T-cell (primary cell): ENCODE measurements at regions not wholly inside any gene's neighbourhood (a gene's known extent, or its start where the extent isn't known, plus 50 kb on each side); places are given as distances from the start of the nearest gene placed in this dataset.

Source experiments
- ATAC-seq, 4 experiments: fragments of 200-7000 bp in 3 of 4; fragments of 150-1000 bp in 1 of 4; cut with Tn5 transposase; replicated peaks in 1 of 4; 1 replicate in 3 of 4; 2 replicates in 1 of 4; pipeline ENCODE4 v1.10.0; 2021; ENCODE audit warnings: moderate library complexity in 3 of 4, mild to moderate bottlenecking in 2 of 4, moderate number of reproducible peaks in 1 of 4
- CTCF ChIA-PET, 2 donors: fragments of 300-600 bp; sonication (Branson Sonifier 250); formaldehyde crosslinking; loops; one replicate each; lab custom pipeline; 2022; ENCODE audit warnings: antibody characterized with exemption in 2 of 2; lab: Charles Lee
- POLR2A ChIA-PET, 2 donors: fragments of 300-600 bp; sonication (Branson Sonifier 250); formaldehyde crosslinking; loops; one replicate each; lab custom pipeline; 2022; ENCODE audit warnings: antibody characterized with exemption in 2 of 2; lab: Charles Lee
- DNase-seq, 35 experiments: peaks; one replicate each; pipeline versions ENCODE4 v3.0.0 to v3.0.0-alpha.2; 2013 to 2023
- H3K27ac ChIP-seq: one replicate; pipeline ENCODE4 v1.5.1; 2013; ENCODE audit warnings: low read length
- H3K27me3 ChIP-seq, 2 experiments: replicated peaks in 1 of 2; 1 replicate in 1 of 2; 2 replicates in 1 of 2; pipeline versions ENCODE4 v1.6.1 to v1.7.0; 2013; ENCODE audit warnings: low read length in 1 of 2, mixed read lengths in 1 of 2; ENCODE audit not compliant: control insufficient read depth in 2 of 2, insufficient read depth in 2 of 2; ENCODE audit errors: extremely low read depth in 1 of 2
- H3K36me3 ChIP-seq, 2 donors: 1 replicate in 1 of 2; 2 replicates in 1 of 2; pipeline versions ENCODE4 v1.6.1 to v1.7.0; 2013; ENCODE audit warnings: low read length in 1 of 2; ENCODE audit not compliant: control insufficient read depth in 2 of 2, insufficient read depth in 1 of 2; ENCODE audit errors: extremely low read depth in 1 of 2
- H3K4me1 ChIP-seq, 2 experiments: 1 replicate in 1 of 2; 2 replicates in 1 of 2; pipeline versions ENCODE4 v1.6.1 to v1.7.0; 2013; ENCODE audit warnings: low read length in 2 of 2, mixed read lengths in 1 of 2; ENCODE audit not compliant: insufficient read depth in 2 of 2, control insufficient read depth in 1 of 2; ENCODE audit errors: extremely low read depth in 1 of 2
- H3K4me3 ChIP-seq, 2 donors: 1 replicate in 1 of 2; 2 replicates in 1 of 2; pipeline versions ENCODE4 v1.5.1 to v1.7.0; 2013; ENCODE audit warnings: mild to moderate bottlenecking in 2 of 2, low read length in 1 of 2, moderate library complexity in 1 of 2; ENCODE audit not compliant: control insufficient read depth in 1 of 2; ENCODE audit errors: extremely low read depth in 1 of 2
- H3K9me3 ChIP-seq: 2 replicates; pipeline ENCODE4 v1.7.0; 2013
- H3K27ac Mint-ChIP-seq, 2 donors: one replicate each; pipeline ENCODE4 v1.8.0; 2020 to 2021; ENCODE audit warnings: mild to moderate bottlenecking in 2 of 2, mixed read lengths in 2 of 2
- H3K27me3 Mint-ChIP-seq, 2 donors: one replicate each; pipeline ENCODE4 v1.8.0; 2021 to 2022; ENCODE audit warnings: mixed read lengths in 2 of 2
- H3K36me3 Mint-ChIP-seq: one replicate; pipeline ENCODE4 v1.8.0; 2021; ENCODE audit warnings: mixed read lengths
- H3K4me1 Mint-ChIP-seq, 3 donors: one replicate each; pipeline ENCODE4 v1.8.0; 2020 to 2022; ENCODE audit warnings: mixed read lengths in 3 of 3, mild to moderate bottlenecking in 1 of 3
- H3K4me3 Mint-ChIP-seq, 3 donors: one replicate each; pipeline ENCODE4 v1.8.0; 2020 to 2022; ENCODE audit warnings: mild to moderate bottlenecking in 3 of 3, mixed read lengths in 3 of 3, moderate library complexity in 3 of 3
- H3K9me3 Mint-ChIP-seq, 3 donors: one replicate each; pipeline ENCODE4 v1.8.0; 2020 to 2022; ENCODE audit warnings: mixed read lengths in 3 of 3
- WGBS: methylation state at CpG from one replicate; pipeline ENCODE4 v1.1.5; 2013; ENCODE audit warnings: missing lambda C conversion rate; ENCODE audit not compliant: insufficient coverage; 5-methylcytosine and 5-hydroxymethylcytosine counted together

DNA sequence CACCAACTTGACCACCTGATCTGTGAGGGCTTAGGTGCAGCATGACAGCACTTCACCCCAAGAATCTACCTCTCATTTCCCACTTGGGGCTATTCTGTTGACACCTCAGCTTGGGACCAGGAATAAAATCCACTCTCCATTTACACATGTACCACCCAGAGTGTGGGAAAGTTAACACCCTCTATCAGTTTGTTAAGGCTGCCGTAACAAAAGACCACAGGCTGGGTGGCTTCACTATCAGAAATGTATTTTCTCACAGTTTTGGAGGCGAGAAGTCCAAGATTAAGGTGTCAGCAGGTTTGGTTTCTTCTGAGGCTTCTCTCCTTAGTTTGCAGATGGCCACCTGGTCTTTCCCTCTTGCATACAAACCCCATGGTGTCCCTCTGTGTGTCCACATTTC is 277.7 kb upstream of the ERBB4 start:
- Histone ChIP-seq H3K27ac (no peak overlapping the region), H3K4me3 (no peak overlapping the region), H3K9me3 (no peaks in the 10 kb centered on the region), H3K4me1 (peaks cover 0 to 5% of the 10 kb centered on the region in 2 experiments), H3K27me3 (no peaks in the 10 kb centered on the region), H3K36me3 (no peaks in the 10 kb centered on the region)
- Mint-ChIP-seq H3K9me3 (no peaks in the 10 kb centered on the region), H3K4me1 (peaks cover 4 to 6% (median 5%) of the 10 kb centered on the region in 3 donors), H3K4me3 (no peak overlapping the region), H3K27ac (no peak overlapping the region), H3K27me3 (no peaks in the 10 kb centered on the region), H3K36me3 (no peaks in the 10 kb centered on the region)
- whole genome bisulfite sequencing: no CpG with 5 or more reads among the region's 2 CpGs
- ChIA-PET CTCF (no interaction called here), POLR2A (no interaction called here)
- DNase-seq (no peak), ATAC-seq (no peak)

DNA sequence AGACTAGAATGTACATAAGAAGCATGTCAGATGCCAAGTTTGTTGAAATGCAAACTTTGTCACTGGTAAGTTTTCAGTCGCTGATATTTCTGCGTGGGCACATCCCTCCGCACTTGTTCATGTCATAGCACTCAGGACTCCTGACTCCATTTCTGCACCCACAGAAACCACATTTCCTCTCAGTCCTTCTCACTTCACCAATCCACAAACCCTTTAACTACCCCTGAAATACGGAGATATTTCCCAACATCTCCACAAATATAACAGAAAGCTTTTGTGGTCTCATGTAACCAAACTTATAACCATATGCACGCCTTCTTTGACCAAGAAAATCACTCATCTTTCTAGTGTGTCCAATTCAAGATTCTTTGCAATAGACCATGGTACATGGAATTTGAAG is 276.9 kb upstream of the ERBB4 start:
- no peaks in the 10 kb centered on the region for H3K27me3 Mint-ChIP-seq
- ChIA-PET POLR2A (no interaction called here), CTCF (no interaction called here)
- DNase-seq: peak in 2 of 35 experiments; percentile 5 to 17
- no peak overlapping the region for H3K27ac ChIP-seq
- 6% methylated on average over 5 of the region's 5 CpGs for whole genome bisulfite sequencing
- H3K27me3 ChIP-seq: no peaks in the 10 kb centered on the region
- ATAC-seq: no peak
- H3K4me1 Mint-ChIP-seq: peaks cover 4 to 6% (median 5%) of the 10 kb centered on the region in 3 donors
- H3K4me3 ChIP-seq: no peak overlapping the region
- H3K4me1 ChIP-seq: peaks cover 0 to 5% of the 10 kb centered on the region in 2 experiments
- no peaks in the 10 kb centered on the region for H3K36me3 Mint-ChIP-seq
- peaks cover 2% of the 10 kb centered on the region for H3K9me3 ChIP-seq
- no peaks in the 10 kb centered on the region for H3K36me3 ChIP-seq
- no peak overlapping the region for H3K4me3 Mint-ChIP-seq
- H3K27ac Mint-ChIP-seq: no peak overlapping the region
- H3K9me3 Mint-ChIP-seq: no peaks in the 10 kb centered on the region

DNA sequence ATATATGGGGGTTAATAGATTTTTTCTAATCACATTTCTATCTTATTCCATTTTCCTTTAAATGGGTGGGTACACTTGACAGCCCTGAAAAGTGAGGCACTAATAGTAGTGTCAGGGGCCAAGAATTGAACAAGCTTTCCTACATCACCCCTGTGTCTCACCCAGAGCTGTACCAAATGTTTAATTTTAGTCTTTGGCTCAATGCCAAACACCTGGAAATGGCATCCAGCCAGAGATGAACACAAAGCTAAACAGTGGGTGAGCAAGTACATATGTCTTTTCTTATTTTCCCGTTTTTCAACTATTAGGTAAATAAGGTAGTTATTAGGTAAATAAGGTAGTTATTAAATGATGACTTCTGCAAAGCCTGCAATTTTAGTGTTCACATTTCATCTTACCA is 276.3 kb upstream of the ERBB4 start:
- peaks cover 0 to 5% of the 10 kb centered on the region in 2 experiments for H3K4me1 ChIP-seq
- H3K9me3 ChIP-seq: peaks cover 2% of the 10 kb centered on the region
- no CpG with 5 or more reads among the region's 1 CpG for WGBS
- DNase-seq: no peak
- Mint-ChIP-seq H3K9me3 (peaks cover 0 to 2% (median 0%) of the 10 kb centered on the region in 3 donors), H3K36me3 (no peaks in the 10 kb centered on the region), H3K27ac (no peak overlapping the region), H3K27me3 (no peaks in the 10 kb centered on the region), H3K4me1 (peaks cover 4 to 6% (median 5%) of the 10 kb centered on the region in 3 donors), H3K4me3 (no peak overlapping the region)
- ChIA-PET POLR2A (no interaction called here), CTCF (no interaction called here)
- no peak overlapping the region for H3K4me3 ChIP-seq
- H3K27me3 ChIP-seq: no peaks in the 10 kb centered on the region
- no peaks in the 10 kb centered on the region for H3K36me3 ChIP-seq
- no peak for ATAC-seq
- H3K27ac ChIP-seq: no peak overlapping the region

DNA sequence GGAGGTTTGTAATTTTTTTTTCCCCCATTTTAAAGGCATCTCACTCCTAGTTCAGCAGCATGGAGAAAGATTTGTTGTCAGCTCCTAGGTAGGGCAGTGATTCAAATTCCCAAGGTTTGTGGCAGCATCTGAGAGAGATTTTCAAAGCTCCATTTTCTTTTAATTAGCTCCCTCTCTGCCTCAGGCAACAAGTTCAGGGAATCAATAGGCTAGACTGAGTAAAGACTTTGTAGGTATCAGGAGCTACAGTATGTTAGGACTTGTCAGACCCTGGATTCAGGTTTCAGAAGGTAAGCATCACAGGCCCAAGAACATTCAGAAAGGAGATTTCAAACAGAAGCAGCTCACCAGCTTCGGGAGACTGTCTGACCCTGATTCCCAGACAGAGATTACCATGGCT is 273.3 kb upstream of the ERBB4 start:
- H3K4me3 ChIP-seq: no peak overlapping the region
- H3K4me1 ChIP-seq: peaks cover 0 to 5% of the 10 kb centered on the region in 2 experiments
- POLR2A ChIA-PET: no interaction called here
- Mint-ChIP-seq H3K4me3 (no peak overlapping the region), H3K27ac (no peak overlapping the region), H3K9me3 (peaks cover 0 to 2% (median 0%) of the 10 kb centered on the region in 3 donors), H3K36me3 (no peaks in the 10 kb centered on the region), H3K4me1 (peaks cover 4 to 6% (median 5%) of the 10 kb centered on the region in 3 donors), H3K27me3 (no peaks in the 10 kb centered on the region)
- DNase-seq (no peak), ATAC-seq (no peak)
- H3K27ac ChIP-seq: no peak overlapping the region
- H3K27me3 ChIP-seq: no peaks in the 10 kb centered on the region
- peaks cover 2% of the 10 kb centered on the region for H3K9me3 ChIP-seq
- CTCF ChIA-PET: no interaction called here
- H3K36me3 ChIP-seq: no peaks in the 10 kb centered on the region
- WGBS: 91% methylated on average over 1 of the region's 1 CpG

DNA sequence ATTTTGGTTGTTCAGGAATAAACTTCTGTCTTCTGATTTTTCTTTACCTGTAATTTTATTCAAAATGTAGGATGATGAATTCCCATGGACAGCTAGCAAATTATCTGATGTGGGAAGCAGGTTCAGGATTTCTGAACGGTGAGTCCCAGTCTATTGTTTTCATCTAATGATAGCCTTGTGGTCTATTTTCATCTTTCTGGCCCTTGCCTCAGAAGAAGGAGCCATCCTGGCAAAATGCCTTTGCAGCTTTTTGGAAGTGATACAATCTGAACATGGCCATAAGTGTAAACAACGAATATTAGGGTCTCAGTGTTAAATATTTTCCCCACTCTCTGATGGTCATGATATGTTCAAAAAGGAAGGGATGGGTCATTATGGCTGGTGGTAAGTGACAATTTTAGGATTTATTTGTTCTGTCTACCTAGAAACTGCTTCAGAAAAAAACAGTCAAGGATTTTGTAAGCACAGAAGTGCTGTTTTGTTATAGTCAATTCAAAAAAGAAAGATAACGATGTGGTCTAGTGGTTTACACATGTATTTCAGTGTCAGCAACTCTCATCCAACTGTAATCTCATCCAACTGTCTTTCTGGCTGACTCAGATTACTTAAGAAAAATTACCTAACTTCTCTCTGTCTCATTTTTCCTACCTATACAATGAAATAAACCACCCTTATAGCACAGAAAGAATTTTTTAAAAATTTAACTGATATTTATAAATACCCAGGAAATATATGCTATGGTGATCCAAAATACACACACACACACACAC is 272.6 kb upstream of the ERBB4 start:
- CTCF ChIA-PET: no interaction called here
- POLR2A ChIA-PET: no interaction called here
- H3K27ac ChIP-seq: no peak overlapping the region

DNA sequence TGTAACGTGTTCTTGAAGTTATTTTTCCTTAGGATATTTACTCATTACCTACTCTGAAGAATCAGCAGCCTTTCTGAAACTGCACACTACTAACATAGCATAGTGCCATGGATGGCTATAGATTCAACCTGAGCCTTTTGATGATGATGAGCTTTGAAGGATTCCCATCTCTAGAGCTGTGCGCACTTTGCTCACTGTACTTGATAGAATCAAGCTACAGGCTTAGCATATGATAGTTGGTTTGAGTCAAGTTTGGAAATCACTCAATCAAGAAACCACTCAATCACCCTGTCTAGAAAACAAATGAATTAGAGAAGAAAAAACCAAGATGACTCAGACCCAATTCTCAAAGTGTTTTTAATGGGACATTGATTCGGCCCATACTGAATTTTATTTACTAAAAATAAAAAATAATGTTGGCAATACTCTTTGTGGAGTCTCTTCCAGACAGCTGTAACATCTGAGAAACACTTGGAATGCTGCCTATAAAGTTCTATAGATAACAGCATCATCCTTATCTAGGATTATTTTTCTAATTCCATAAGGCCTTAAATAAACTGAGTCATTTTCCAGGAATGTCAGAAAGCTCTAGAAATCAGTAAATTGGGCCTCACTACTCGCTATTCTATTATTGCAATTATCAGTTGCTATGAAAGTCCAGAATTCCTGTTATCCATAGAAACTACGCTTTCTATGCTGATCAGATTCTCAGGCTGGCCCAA is 259.0 kb upstream of the ERBB4 start:
- no peak for ATAC-seq
- H3K27ac ChIP-seq: no peak overlapping the region
- H3K27me3 Mint-ChIP-seq: no peaks in the 10 kb centered on the region
- H3K4me1 ChIP-seq: no peaks in the 10 kb centered on the region
- no peak for DNase-seq
- H3K36me3 ChIP-seq: no peaks in the 10 kb centered on the region
- CTCF ChIA-PET: no interaction called here
- H3K9me3 ChIP-seq: no peaks in the 10 kb centered on the region
- H3K9me3 Mint-ChIP-seq: no peaks in the 10 kb centered on the region
- H3K27me3 ChIP-seq: no peaks in the 10 kb centered on the region
- WGBS: 80% methylated on average over 1 of the region's 5 CpGs
- H3K36me3 Mint-ChIP-seq: no peaks in the 10 kb centered on the region
- POLR2A ChIA-PET: interaction anchor here in 1 of 2 donors (0.5 kb wide), 1 partner anchor 1466 kb away, joined by 5 read pairs; no protein-coding TSS in a partner anchor
- H3K27ac Mint-ChIP-seq: no peak overlapping the region
- no peak overlapping the region for H3K4me3 Mint-ChIP-seq
- no peak overlapping the region for H3K4me3 ChIP-seq
- no peaks in the 10 kb centered on the region for H3K4me1 Mint-ChIP-seq

More for the DNA sequence above, 272.6 kb upstream of the ERBB4 start:
- no peaks in the 10 kb centered on the region for H3K27me3 Mint-ChIP-seq
- Histone ChIP-seq H3K4me3 (no peak overlapping the region), H3K27me3 (no peaks in the 10 kb centered on the region), H3K9me3 (peaks cover 2% of the 10 kb centered on the region), H3K36me3 (no peaks in the 10 kb centered on the region), H3K4me1 (peaks cover 0 to 5% of the 10 kb centered on the region in 2 experiments)
- H3K4me1 Mint-ChIP-seq: peaks cover 4 to 6% (median 5%) of the 10 kb centered on the region in 3 donors
- DNase-seq (no peak), ATAC-seq (no peak)
- H3K27ac Mint-ChIP-seq: no peak overlapping the region
- no peaks in the 10 kb centered on the region for H3K36me3 Mint-ChIP-seq
- WGBS: 100% methylated on average over 1 of the region's 3 CpGs
- no peak overlapping the region for H3K4me3 Mint-ChIP-seq
- H3K9me3 Mint-ChIP-seq: peaks cover 0 to 2% (median 0%) of the 10 kb centered on the region in 3 donors
